ENCODE measurements at regions not wholly inside any gene's neighbourhood (a gene's known extent, or its start where the extent isn't known, plus 50 kb on each side); places are given as distances from the start of the nearest gene placed in this dataset.
"Not testable (repeated sequence)": the region's sequence is repeated elsewhere in the genome, so short reads cannot be mapped to it uniquely, and the experiment has no call there.

DNA sequence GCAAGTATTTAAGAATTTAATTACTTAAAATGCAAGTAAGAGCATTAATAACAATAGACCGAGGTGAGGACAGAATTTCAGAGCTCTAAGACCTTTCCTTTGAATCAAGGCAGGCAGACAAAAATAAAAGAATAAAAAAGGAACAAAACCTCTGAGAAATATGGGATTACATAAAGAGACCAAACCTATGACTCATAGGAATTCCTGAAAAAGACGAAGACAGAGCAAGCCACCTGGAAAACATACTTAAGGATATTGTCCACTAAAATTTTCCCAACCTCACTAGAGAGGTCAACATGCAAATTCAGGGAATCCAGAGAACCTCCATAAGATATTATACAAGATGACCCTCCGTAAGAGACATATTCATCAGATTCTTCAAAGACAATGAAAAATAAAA lies 325.1 kb downstream of the AEBP2 start:
- H3K27ac ChIP-seq: no peak overlapping the region
- H3K9me3 ChIP-seq: no peaks in the 10 kb centered on the region
- H3K27me3 ChIP-seq: no peaks in the 10 kb centered on the region
- no peaks in the 10 kb centered on the region for H3K4me1 ChIP-seq
- DNase-seq (ENCODE audit: low spot score): no peak
- no peaks in the 10 kb centered on the region for H3K36me3 ChIP-seq
- no peak overlapping the region for H3K4me3 ChIP-seq
- TF ChIP-seq, protein P1, sequence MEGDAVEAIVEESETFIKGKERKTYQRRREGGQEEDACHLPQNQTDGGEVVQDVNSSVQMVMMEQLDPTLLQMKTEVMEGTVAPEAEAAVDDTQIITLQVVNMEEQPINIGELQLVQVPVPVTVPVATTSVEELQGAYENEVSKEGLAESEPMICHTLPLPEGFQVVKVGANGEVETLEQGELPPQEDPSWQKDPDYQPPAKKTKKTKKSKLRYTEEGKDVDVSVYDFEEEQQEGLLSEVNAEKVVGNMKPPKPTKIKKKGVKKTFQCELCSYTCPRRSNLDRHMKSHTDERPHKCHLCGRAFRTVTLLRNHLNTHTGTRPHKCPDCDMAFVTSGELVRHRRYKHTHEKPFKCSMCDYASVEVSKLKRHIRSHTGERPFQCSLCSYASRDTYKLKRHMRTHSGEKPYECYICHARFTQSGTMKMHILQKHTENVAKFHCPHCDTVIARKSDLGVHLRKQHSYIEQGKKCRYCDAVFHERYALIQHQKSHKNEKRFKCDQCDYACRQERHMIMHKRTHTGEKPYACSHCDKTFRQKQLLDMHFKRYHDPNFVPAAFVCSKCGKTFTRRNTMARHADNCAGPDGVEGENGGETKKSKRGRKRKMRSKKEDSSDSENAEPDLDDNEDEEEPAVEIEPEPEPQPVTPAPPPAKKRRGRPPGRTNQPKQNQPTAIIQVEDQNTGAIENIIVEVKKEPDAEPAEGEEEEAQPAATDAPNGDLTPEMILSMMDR (IDR thresholded peaks at IDR 0.05): no peak

DNA sequence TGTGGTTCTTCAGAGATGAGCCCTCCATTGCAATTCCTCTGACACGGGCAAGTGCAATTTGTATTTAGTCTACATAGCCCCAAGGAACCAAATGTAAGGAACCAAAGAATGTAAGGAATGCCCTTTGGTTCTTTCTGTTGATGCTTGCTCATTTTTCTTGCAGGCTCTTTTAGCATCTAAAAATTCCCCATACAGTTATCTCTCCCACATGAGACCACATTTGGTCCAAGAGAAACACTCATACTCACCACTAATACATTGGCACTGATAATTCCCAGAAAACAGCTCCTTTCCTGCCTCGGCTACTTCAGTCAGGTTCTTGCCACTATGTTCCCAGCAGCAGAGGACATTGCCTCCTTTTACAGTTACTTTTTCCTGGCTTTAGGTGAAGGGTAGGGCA lies 332.6 kb downstream of the AEBP2 start:
- TF ChIP-seq, protein P1 (IDR thresholded peaks at IDR 0.05): no peak
- Histone ChIP-seq H3K27ac (peak overlapping the region in 1 of 2 donors; percentile 17), H3K36me3 (no peaks in the 10 kb centered on the region), H3K4me1 (peaks cover 0 to 11% of the 10 kb centered on the region in 2 donors), H3K27me3 (no peaks in the 10 kb centered on the region), H3K9me3 (no peaks in the 10 kb centered on the region), H3K4me3 (no peak overlapping the region)
- no peak for DNase-seq (ENCODE audit: low spot score)

DNA sequence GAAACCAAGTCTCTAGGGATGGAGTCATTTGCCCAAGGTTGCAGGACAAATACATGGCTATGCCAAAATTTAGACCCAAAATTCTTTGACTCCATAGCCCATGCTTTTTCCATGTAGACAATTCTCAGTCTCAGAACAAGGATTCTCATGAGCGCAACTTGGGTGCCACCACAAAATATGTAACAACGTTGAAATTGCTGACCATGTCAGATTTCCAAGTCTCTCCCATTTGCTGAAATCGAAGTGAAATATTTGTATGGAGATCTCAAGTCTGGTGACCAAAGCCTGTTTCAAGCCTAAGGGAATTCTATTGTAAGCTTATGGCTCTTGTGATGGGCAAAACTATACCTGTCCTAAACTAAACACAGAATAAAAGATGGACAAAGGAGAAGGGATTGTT lies 333.5 kb downstream of the AEBP2 start:
- TF ChIP-seq, protein P1 (IDR thresholded peaks at IDR 0.05): no peak
- H3K4me1 ChIP-seq: peaks cover 0 to 11% of the 10 kb centered on the region in 2 donors
- H3K4me3 ChIP-seq: no peak overlapping the region
- no peaks in the 10 kb centered on the region for H3K36me3 ChIP-seq
- no peak overlapping the region for H3K27ac ChIP-seq
- H3K27me3 ChIP-seq: no peaks in the 10 kb centered on the region
- H3K9me3 ChIP-seq: no peaks in the 10 kb centered on the region
- DNase-seq (ENCODE audit: low spot score): no peak

- no peak overlapping the region for H3K27ac ChIP-seq
Observed at GRCh38 chr12:19775241-19775640, 335.9 kb downstream of the AEBP2 start.

GRCh38 chr12:19775976-19776375 lies 336.7 kb downstream of the AEBP2 start:
- H3K9me3 ChIP-seq; H3K27ac ChIP-seq; DNase-seq (ENCODE audit: low spot score); H3K36me3 ChIP-seq; H3K4me3 ChIP-seq; H3K27me3 ChIP-seq: not testable (repeated sequence)
- H3K4me1 ChIP-seq: peaks cover 0 to 32% of the 10 kb centered on the region in 2 donors

More at GRCh38 chr12:19775241-19775640, 335.9 kb downstream of the AEBP2 start:
- Histone ChIP-seq H3K36me3 (no peaks in the 10 kb centered on the region), H3K4me3 (no peak overlapping the region), H3K4me1 (peaks cover 0 to 30% of the 10 kb centered on the region in 2 donors), H3K9me3 (no peaks in the 10 kb centered on the region), H3K27me3 (no peaks in the 10 kb centered on the region)
- no peak for DNase-seq (ENCODE audit: low spot score)
- TF ChIP-seq, protein P1 (IDR thresholded peaks at IDR 0.05): no peak

GRCh38 chr12:19778172-19778571 lies 338.9 kb downstream of the AEBP2 start:
- peak overlapping the region in 1 of 2 donors; percentile 64 for H3K27ac ChIP-seq
- H3K27me3 ChIP-seq: no peaks in the 10 kb centered on the region
- TF ChIP-seq, protein P1 (IDR thresholded peaks at IDR 0.05): no peak
- H3K36me3 ChIP-seq: no peaks in the 10 kb centered on the region
- peaks cover 0 to 21% of the 10 kb centered on the region in 2 donors for H3K4me1 ChIP-seq
- no peak for DNase-seq (ENCODE audit: low spot score)
- H3K4me3 ChIP-seq: no peak overlapping the region
- no peaks in the 10 kb centered on the region for H3K9me3 ChIP-seq
